K562 (cell line): ENCODE measurements at regions not wholly inside any gene's neighbourhood (a gene's known extent, or its start where the extent isn't known, plus 50 kb on each side); places are given as distances from the start of the nearest gene placed in this dataset.

Source experiments
- EZH2 ChIP-seq: IDR thresholded peaks from 2 replicates; pipeline ENCODE4 v1.6.1; 2012; ENCODE audit warnings: low read depth, mild to moderate bottlenecking, inconsistent platforms, low read length, borderline replicate concordance
- FOXJ3 ChIP-seq: sonication (generic); formaldehyde crosslinking; IDR thresholded peaks from 2 replicates; pipeline ENCODE4 v1.4.0; 2020; ENCODE audit warnings: mild to moderate bottlenecking, missing genetic modification reagents
- GABPA ChIP-seq: fragments of 200-800 bp; sonication (Bioruptor generic); conservative IDR thresholded peaks from 2 replicates; pipeline ENCODE4 v1.6.1; 2016; ENCODE audit warnings: low read depth, missing genetic modification characterization, missing compliant biosample characterization
- GATAD2B ChIP-seq: fragments of 450-650 bp; IDR thresholded peaks from 2 replicates; pipeline ENCODE4 v1.6.1; 2017; ENCODE audit warnings: mild to moderate bottlenecking, borderline replicate concordance
- KLF13 ChIP-seq: fragments of 450-650 bp; IDR thresholded peaks from 2 replicates; pipeline ENCODE4 v1.6.1; 2016; ENCODE audit warnings: missing genetic modification characterization, low read depth, mild to moderate bottlenecking, missing compliant biosample characterization, moderate library complexity, borderline replicate concordance
- PKNOX1 ChIP-seq: fragments of 450-650 bp; IDR thresholded peaks from 2 replicates; pipeline ENCODE4 v1.6.1; 2016
- USF1 ChIP-seq: sonication (generic); formaldehyde crosslinking; IDR thresholded peaks from 2 replicates; pipeline ENCODE4 v1.9.0; 2022; ENCODE audit warnings: mild to moderate bottlenecking, missing genetic modification reagents

GRCh38 chr13:63614874-63615612, 2199.4 kb upstream of the PCDH20 start:
- TF ChIP-seq USF1 (CRISPR knock-in tag) = no peak
- TF ChIP-seq KLF13 (tag) = no peak
- no peak for TF ChIP-seq GATAD2B
- TF ChIP-seq GABPA (tag) = no peak
- TF ChIP-seq PKNOX1 = no peak
- TF ChIP-seq FOXJ3 (CRISPR knock-in tag) = no peak
- no peak for TF ChIP-seq EZH2
